MCF 10A (cell line): ENCODE measurements at regions not wholly inside any gene's neighbourhood (a gene's known extent, or its start where the extent isn't known, plus 50 kb on each side); places are given as distances from the start of the nearest gene placed in this dataset.

ENCODE experiments used
- BruUV-seq: library from RNA; stranded (reverse); fragments of 400-500 nt; replicated peaks from 2 replicates; lab custom pipeline; 2021; lab: Mats Ljungman, UMichigan
- CTCF ChIA-PET: fragments of 300-600 bp; sonication (Branson Sonifier 250); formaldehyde crosslinking; extraction: SDS; loops from one replicate; lab custom pipeline; 2021; ENCODE audit warnings: antibody characterized with exemption, inconsistent platforms; lab: Yijun Ruan, JAX
- POLR2A ChIA-PET: fragments of 300-600, 350-650 bp; sonication (Branson Sonifier 250); formaldehyde crosslinking; extraction: SDS; loops from one replicate; lab custom pipeline; 2020; ENCODE audit warnings: antibody characterized with exemption, inconsistent platforms; lab: Yijun Ruan, JAX
- DNase-seq: peaks from one replicate; pipeline ENCODE4 v3.0.0-alpha.2; 2018; ENCODE audit not compliant: unreplicated experiment
- H3K27ac Mint-ChIP-seq: one replicate; pipeline ENCODE4 v1.8.0; 2022; ENCODE audit warnings: mild to moderate bottlenecking, low read depth, mixed read lengths; ENCODE audit not compliant: unreplicated experiment
- H3K27me3 Mint-ChIP-seq: one replicate; pipeline ENCODE4 v1.8.0; 2022; ENCODE audit warnings: mixed read lengths; ENCODE audit not compliant: insufficient read depth, unreplicated experiment
- H3K36me3 Mint-ChIP-seq: one replicate; pipeline ENCODE4 v1.8.0; 2022; ENCODE audit warnings: mild to moderate bottlenecking, moderate library complexity, mixed read lengths; ENCODE audit not compliant: insufficient read depth, unreplicated experiment
- H3K4me1 Mint-ChIP-seq: one replicate; pipeline ENCODE4 v1.8.0; 2022; ENCODE audit warnings: mixed read lengths; ENCODE audit not compliant: insufficient read depth, unreplicated experiment
- H3K4me3 Mint-ChIP-seq: one replicate; pipeline ENCODE4 v1.8.0; 2022; ENCODE audit warnings: mild to moderate bottlenecking, moderate library complexity, mixed read lengths; ENCODE audit not compliant: unreplicated experiment
- H3K9me3 Mint-ChIP-seq: one replicate; pipeline ENCODE4 v1.8.0; 2022; ENCODE audit warnings: mixed read lengths; ENCODE audit not compliant: unreplicated experiment
- intact Hi-C: fragments of 100-400 bp; cut with micrococcal nuclease; formaldehyde crosslinking; loops from 2 replicates; pipeline ENCODE4 v1.14.1; 2022
- TF ChIP-seq, protein P1 (sequence below): fragments of 200-600 bp; IDR thresholded peaks from one replicate; pipeline ENCODE4 v1.8.0; 2022; ENCODE audit warnings: antibody characterized with exemption, mild to moderate bottlenecking; ENCODE audit not compliant: unreplicated experiment

DNA sequence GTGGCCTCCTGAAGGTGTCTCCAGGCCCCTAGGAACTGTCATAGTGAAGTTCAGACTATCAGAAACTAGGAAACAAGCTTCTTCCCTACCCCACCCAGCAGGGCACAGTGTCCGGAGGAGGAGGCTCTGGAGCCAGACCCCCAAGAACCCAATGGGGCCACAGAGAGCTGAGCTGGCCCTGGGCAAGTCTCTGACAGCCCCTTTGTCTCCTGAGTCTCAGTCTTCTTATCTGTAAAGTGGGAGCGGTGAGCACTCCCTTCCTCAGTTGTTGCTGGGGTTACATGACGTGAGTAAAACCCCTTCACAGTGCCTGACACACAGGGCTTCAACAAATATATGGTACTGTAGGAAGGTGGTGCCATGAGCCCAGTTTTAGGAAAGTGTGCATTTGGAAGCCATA, 675.8 kb downstream of the MATN1 start:
- H3K4me1 Mint-ChIP-seq, result no peaks in the 10 kb centered on the region
- BruUV-seq, result no TSS peak
- TF ChIP-seq, protein P1, sequence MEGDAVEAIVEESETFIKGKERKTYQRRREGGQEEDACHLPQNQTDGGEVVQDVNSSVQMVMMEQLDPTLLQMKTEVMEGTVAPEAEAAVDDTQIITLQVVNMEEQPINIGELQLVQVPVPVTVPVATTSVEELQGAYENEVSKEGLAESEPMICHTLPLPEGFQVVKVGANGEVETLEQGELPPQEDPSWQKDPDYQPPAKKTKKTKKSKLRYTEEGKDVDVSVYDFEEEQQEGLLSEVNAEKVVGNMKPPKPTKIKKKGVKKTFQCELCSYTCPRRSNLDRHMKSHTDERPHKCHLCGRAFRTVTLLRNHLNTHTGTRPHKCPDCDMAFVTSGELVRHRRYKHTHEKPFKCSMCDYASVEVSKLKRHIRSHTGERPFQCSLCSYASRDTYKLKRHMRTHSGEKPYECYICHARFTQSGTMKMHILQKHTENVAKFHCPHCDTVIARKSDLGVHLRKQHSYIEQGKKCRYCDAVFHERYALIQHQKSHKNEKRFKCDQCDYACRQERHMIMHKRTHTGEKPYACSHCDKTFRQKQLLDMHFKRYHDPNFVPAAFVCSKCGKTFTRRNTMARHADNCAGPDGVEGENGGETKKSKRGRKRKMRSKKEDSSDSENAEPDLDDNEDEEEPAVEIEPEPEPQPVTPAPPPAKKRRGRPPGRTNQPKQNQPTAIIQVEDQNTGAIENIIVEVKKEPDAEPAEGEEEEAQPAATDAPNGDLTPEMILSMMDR, result no peak
- intact Hi-C loops, result no loop called here
- POLR2A ChIA-PET, result no interaction called here
- H3K4me3 Mint-ChIP-seq, result no peak overlapping the region
- no peak for DNase-seq
- no peaks in the 10 kb centered on the region for H3K9me3 Mint-ChIP-seq
- H3K27ac Mint-ChIP-seq, result no peak overlapping the region
- H3K36me3 Mint-ChIP-seq, result no peaks in the 10 kb centered on the region
- CTCF ChIA-PET, result no interaction called here
- peaks cover 41% of the 10 kb centered on the region for H3K27me3 Mint-ChIP-seq

DNA sequence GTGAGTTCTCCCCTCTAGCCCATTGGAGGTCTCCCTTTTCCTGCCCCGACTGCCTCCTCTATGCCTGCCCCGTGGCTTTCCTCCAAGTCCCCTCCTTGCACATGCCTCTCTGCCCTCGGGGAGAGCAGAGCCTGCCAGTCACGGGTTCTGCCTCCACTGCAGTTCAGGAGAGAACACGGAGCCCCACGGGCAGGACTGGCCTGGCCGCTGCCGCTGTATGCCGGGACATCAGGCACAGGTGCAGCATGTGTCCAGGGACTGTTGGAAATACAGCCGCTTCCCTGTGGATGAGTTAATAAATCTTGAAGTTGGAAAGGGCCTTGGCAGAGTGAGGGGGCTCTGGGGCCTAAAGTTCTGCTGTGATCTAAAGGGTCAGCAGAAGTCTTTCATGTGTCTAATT, 676.6 kb downstream of the MATN1 start:
- H3K36me3 Mint-ChIP-seq, result no peaks in the 10 kb centered on the region
- ChIA-PET POLR2A (no interaction called here), CTCF (interaction anchor here (0.7 kb wide), 1 partner anchor 565 kb away, joined by 3 read pairs; no protein-coding TSS in a partner anchor)
- H3K4me1 Mint-ChIP-seq, result no peaks in the 10 kb centered on the region
- peaks cover 32% of the 10 kb centered on the region for H3K27me3 Mint-ChIP-seq
- intact Hi-C loops, result no loop called here
- BruUV-seq, result no TSS peak
- H3K4me3 Mint-ChIP-seq, result no peak overlapping the region
- TF ChIP-seq, protein P1, result no peak
- no peak overlapping the region for H3K27ac Mint-ChIP-seq
- DNase-seq, result no peak
- H3K9me3 Mint-ChIP-seq, result no peaks in the 10 kb centered on the region

DNA sequence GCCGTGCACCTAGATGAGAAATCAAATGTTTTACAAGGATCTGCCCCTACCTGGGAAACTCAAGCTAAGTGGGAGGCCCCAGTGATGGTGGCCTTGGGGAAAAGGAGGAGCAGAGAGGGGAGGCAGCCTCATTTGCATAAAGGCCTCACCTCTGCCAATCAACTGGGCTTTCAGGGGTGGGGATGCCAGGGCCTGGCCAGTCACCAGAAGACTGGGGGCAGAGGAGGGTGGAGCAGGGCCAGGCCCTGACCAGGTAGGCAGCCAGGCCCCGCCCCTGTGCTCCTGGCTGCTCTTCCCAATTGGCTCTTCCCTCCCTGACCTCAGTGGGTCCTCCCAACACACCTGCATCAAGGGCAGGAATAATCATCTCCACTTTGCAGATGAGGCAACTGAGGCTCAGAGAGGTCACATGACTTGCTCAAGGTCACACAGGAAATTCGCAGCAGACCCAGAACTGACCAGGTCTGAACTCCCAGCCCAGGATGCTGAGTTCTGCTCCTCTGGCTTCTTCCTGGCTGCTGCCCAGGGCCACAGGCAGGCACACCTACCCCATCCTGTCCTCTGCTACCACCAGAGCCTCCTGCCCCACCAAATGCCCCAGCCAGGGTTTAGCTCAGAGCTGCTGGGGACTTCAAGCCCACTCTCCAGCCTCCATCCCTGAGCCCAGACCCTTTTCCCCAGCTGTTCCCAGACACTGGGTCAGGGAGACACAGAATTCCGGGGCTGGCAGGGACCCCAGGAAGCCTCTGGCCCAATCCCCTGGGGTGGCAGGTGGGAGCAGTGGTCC, 677.9 kb downstream of the MATN1 start:
- TF ChIP-seq, protein P1, result no peak
- ChIA-PET POLR2A (no interaction called here), CTCF (interaction anchor here (0.6 to 0.7 kb wide), 3 partner anchors 21 to 814 kb away, joined by 3 read pairs; no protein-coding TSS in a partner anchor)
- Mint-ChIP-seq H3K4me1 (no peaks in the 10 kb centered on the region), H3K36me3 (no peaks in the 10 kb centered on the region), H3K9me3 (no peaks in the 10 kb centered on the region), H3K4me3 (no peak overlapping the region), H3K27ac (no peak overlapping the region), H3K27me3 (peaks cover 20% of the 10 kb centered on the region)
- no peak for DNase-seq
- intact Hi-C loops, result no loop called here
- BruUV-seq, result no TSS peak

DNA sequence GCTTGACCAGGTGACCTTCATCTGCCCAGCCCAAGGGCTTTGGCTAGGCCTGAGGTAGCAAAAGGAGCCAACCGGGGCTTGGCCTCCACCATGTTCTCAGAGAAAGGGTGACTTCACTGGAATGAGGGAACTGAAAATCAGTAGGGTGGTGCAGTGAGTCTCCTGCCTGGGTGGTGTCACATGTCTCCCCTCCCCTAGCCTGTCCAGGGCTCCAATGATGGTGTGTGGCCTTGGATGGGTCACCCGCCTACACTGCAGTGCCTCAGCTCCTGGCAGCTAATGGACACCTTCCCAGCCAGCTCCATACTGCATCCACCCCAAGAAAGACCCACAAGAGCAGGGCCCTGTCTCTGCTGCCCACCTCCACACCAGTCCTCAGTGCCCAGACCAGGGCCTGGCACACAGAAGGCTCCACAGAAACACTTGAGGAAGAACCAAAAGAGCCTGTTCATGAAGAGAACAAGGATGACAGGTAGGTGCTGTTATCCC, 678.7 kb downstream of the MATN1 start:
- intact Hi-C loops, result no loop called here
- Mint-ChIP-seq H3K4me3 (no peak overlapping the region), H3K9me3 (no peaks in the 10 kb centered on the region), H3K27ac (no peak overlapping the region), H3K4me1 (no peaks in the 10 kb centered on the region), H3K27me3 (peaks cover 12% of the 10 kb centered on the region), H3K36me3 (no peaks in the 10 kb centered on the region)
- TF ChIP-seq, protein P1, result no peak
- CTCF ChIA-PET, result interaction anchor here (0.7 kb wide), 1 partner anchor 813 kb away, joined by 3 read pairs; no protein-coding TSS in a partner anchor
- BruUV-seq, result no TSS peak
- POLR2A ChIA-PET, result no interaction called here
- no peak for DNase-seq
